HUDEP-2 (cell line): ENCODE measurements at regions not wholly inside any gene's neighbourhood (a gene's known extent, or its start where the extent isn't known, plus 50 kb on each side); places are given as distances from the start of the nearest gene placed in this dataset.

ENCODE experiments used
- DNase-seq, 76 experiments: peaks; one replicate each; lab custom pipeline; 2025; ENCODE audit not compliant: unreplicated experiment in 76 of 76; lab: John Stamatoyannopoulos, UW

- DNase-seq: no peak
These were observed 105.1 kb downstream of the TRAPPC11 start for GRCh38 chr4:183763990-183764754.

GRCh38 chr4:183765251-183765911, 106.3 kb downstream of the TRAPPC11 start:
- no peak for DNase-seq

DNA sequence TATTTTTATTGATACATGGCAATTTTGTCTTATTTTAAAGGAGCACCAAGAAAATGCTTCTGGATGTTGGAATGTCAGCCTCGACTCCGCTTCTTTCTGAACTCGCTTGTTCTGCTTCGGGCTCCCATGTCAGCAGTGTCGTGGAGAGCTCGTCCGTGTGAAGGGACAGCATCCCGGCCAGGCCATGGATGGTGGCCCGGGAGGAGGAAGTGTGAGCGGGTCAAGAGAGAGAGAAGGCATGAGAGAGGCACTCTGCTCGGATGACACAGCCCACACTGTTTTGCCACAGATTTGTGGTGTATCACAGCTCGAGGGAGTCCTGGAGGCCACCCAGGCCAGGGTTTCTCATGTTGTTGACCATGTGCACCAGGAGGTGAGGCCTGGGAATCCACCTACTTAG, 107.0 kb downstream of the TRAPPC11 start:
- DNase-seq: no peak

DNA sequence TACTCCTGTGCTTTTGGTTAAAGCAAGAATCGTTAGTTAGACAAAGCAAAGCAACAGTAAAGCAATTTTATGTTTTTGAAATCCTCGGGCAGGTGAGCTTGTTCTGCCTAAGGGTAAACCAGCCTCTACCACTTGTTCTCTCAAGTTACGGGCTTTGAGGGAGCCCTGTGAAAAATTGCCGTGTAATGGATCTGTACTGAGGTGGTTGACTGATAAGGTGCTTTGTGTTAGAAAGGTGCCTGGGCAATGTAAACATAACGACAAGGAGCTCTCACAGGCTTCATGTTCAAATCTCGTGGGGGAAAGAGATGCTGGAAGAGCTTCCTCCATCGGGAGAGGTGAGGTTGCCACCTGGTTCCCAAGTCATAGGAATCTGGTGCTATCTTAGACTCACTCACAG, 111.8 kb downstream of the TRAPPC11 start:
- no peak for DNase-seq

DNA sequence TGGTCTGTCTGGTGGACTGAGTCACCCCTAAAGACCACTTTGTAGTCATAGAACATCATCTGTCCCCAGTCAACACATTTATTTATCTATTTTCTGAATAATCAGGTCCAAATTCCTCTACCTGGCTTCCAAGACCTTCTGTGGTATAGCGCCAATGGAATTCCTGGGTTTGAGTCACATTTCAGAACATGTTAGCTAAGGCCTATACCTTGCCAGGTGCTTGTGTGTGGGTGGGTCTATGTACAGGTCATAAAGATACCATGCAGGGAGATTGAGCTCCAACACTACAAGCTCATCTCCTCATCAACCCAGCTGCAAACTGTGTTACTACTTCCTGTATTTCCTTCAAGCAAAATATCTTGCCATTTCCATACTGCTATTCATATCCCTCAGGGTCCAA, 113.3 kb downstream of the TRAPPC11 start:
- DNase-seq: no peak

GRCh38 chr4:183773790-183774189, 114.7 kb downstream of the TRAPPC11 start:
- DNase-seq: no peak

DNA sequence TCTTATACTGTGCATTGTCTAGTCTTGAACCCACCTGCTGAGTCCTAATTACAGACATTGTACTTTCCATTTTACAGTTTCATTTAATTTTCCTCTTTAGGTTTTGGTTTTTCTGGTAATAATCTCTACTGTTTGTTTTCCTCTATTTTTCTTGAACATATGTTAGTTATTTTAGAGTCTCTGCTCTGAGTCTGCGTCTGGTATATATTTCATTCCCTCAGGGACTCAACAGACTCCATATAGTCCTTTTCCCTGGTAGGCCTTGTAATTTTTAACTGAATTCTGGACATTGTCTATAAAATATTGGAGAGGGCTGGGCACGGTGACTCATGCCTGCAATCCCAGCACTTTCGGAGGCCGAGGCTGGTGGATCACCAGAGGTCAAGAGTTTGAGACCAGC, 121.8 kb upstream of the STOX2 start:
- no peak for DNase-seq

- no peak for DNase-seq
These were observed 121.0 kb upstream of the STOX2 start for GRCh38 chr4:183783991-183784553.

DNA sequence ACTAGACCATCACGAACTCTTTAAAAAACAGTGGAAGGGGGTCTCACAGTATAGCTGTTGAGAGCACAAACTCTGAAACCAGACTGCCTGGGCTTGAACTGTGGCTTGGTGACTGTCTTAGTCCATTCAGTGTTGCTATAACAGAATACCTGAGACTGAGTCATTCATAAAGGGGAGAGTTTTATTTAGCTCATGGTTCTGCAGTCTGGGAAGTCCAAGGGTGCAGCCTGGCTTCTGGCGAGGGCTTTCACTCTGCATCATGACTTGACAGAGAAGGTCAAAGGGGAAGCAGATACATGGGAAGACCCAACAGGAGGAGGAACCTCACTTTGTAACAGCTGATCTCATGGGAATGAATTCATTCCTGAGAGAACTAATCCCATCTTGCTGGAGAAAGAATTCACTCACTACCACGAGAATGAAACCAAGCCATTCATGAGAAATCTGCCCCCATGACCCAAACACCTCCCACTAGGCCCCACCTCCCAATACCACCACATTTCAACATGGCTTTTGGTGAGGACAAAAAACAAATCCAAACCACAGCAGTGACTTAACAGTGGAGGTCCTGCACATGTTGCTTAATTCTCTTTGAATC, 116.7 kb upstream of the STOX2 start:
- no peak for DNase-seq

DNA sequence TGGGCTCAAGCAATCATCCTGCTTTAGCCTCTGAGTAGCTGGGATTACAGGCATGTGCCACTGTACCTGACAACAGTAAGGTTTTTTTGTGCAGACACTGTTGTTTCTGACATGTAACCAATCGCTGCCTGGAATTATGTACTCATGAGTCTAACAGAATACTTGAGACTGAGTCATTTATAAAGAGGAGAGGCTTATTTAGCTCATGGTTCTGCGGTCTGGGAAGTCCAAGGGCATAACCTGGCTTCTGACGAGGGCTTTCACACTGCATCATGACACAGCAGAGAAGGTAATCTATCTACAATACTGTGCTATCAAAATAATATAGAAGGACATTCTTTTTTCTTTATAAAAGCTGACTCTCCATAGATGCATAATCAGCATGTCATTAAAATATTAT, 115.5 kb upstream of the STOX2 start:
- no peak for DNase-seq

DNA sequence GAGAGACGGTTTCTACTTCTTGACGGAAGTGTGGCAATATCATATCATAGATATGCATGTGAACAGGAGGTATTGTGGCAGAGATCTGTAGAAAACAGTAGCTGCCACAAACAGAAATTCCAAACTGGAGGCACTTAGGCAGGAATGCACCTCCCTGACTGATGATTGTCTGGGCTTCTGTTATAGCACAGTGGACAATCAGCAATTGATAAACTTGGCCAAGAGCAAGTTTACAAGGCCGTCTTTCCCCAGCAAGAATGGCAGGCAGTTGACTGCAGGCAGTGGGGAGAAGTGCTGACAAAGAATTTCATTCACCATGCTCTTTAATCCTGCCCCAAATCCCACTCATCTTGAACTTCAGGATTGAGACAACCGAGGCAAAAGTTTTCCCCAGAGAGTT, 114.4 kb upstream of the STOX2 start:
- no peak for DNase-seq

GRCh38 chr4:183797011-183797444, 108.1 kb upstream of the STOX2 start:
- no peak for DNase-seq

- DNase-seq: no peak
These were observed 107.4 kb upstream of the STOX2 start for GRCh38 chr4:183797445-183798300.

DNA sequence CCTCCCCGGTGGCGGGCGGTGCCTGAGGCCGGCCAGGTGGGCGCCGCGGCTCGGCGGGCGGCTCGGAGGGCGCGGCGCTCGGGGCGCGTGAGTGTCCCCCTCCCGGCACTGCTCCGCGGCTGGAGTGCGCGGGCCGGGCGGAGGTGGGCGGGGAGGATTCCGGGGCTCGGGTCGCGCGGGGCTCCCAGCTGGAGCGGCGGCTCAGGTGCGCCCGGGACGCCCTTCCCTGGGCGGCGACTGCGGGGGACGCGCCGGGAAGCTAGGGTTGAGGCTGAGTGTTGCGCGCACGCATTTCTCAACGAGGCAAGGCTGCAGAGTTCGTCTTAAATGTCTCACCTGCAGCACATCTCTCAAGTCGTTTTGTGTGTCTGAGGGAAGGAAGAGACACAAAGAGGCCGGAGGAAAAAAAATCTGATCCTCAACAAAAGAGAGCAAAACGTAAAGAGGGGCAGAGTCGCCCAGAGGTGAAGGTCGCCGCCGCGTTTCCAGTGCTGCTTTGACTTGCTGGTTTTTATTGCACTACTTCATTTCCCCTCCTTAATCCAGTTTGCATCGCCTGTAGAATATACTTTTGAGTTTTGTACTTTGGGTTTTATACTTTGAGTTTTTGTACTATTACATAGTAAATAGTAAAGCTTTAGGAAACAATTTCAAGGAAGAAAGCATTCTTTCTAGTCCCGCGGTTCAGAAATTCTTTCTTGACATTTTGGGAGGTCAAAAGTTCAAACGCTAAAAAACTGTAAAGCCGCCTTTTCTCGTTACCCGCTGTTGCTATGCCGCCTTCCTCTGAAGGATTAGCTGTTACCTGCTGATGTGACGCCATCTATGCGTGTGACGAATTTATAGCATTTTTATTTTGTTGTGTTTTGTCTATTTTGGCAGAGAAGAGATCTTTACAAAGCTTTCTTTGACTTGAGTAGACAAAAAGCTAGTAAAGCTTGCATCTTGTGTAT, 106.5 kb upstream of the STOX2 start:
- no peak for DNase-seq

- DNase-seq: no peak
These were observed 103.5 kb upstream of the STOX2 start for GRCh38 chr4:183801457-183802165.

DNA sequence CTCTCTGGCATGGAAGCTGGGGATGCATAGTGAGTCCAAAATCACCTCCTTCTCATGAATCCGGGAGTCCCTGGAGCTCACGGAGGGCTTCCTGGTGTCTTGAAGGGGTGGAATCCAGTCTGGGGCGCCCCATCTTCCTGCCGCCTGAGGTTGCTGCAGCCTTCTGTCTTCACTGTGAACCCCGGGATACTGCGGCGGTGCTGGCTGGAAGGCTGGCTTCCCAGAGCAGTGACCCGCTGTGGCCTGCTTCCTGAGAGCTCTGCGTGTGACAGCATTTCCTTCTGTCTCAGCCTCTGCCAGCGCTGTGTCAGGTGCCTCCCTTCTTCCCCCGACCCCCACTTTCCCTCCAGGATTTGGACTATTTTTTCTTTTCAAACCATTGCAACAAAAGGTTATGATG, 98.8 kb upstream of the STOX2 start:
- DNase-seq: no peak

- DNase-seq: no peak
These were observed 97.5 kb upstream of the STOX2 start for GRCh38 chr4:183807420-183808096.

- no peak for DNase-seq
These were observed 97.0 kb upstream of the STOX2 start for GRCh38 chr4:183808097-183808456.

DNA sequence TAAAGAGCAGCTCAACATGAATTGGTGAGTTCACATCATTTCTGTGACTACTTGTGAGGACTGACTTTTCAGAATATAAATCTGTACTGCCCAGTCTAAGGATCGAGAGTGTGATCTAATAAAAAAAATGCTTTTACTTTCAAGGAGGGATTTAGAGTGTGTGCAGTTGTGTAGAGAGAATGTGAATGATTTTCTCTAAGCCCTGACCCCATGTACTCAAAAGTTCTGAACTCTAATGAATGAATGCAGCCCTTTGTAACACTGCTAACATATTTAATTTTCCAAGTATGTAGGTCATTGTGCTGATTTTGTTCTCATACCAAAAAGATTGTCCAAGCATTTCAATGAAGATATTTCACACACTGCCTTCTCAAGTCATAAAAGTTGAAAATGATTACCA, 92.5 kb upstream of the STOX2 start:
- DNase-seq: no peak
